KMS-11 (cell line): ENCODE measurements at regions not wholly inside any gene's neighbourhood (a gene's known extent, or its start where the extent isn't known, plus 50 kb on each side); places are given as distances from the start of the nearest gene placed in this dataset.
"Not testable (repeated sequence)": the region's sequence is repeated elsewhere in the genome, so short reads cannot be mapped to it uniquely, and the experiment has no call there.

ENCODE experiments used
- H2AFZ ChIP-seq: fragments of 200-600 bp; sonication (generic); 2 replicates; pipeline ENCODE4 v1.6.1; 2016; ENCODE audit warnings: antibody characterized with exemption, mixed run types, low read depth
- H3K27ac ChIP-seq: fragments of 200-600 bp; sonication (generic); 2 replicates; pipeline ENCODE4 v1.6.1; 2016; ENCODE audit warnings: mild to moderate bottlenecking, mixed run types
- H3K27me3 ChIP-seq: fragments of 200-600 bp; sonication (generic); 2 replicates; pipeline ENCODE4 v1.6.1; 2017; ENCODE audit warnings: mild to moderate bottlenecking, low read depth, mixed run types, moderate library complexity; ENCODE audit not compliant: insufficient read depth
- H3K36me3 ChIP-seq: fragments of 200-600 bp; sonication (generic); 2 replicates; pipeline ENCODE4 v1.6.1; 2017; ENCODE audit warnings: mild to moderate bottlenecking, mixed run types; ENCODE audit not compliant: insufficient read depth
- H3K4me1 ChIP-seq: fragments of 200-600 bp; sonication (generic); 2 replicates; pipeline ENCODE4 v1.6.1; 2016; ENCODE audit warnings: mild to moderate bottlenecking, low read depth, mixed run types; ENCODE audit not compliant: poor library complexity, severe bottlenecking
- H3K4me2 ChIP-seq: fragments of 200-600 bp; sonication (generic); 2 replicates; pipeline ENCODE4 v1.7.0; 2016; ENCODE audit warnings: mild to moderate bottlenecking, mixed run types
- H3K4me3 ChIP-seq: fragments of 200-600 bp; sonication (generic); IDR thresholded peaks from 2 replicates; pipeline ENCODE4 v1.6.1; 2017; ENCODE audit warnings: low read depth, low read length, mixed read lengths; ENCODE audit not compliant: insufficient read depth
- H3K79me2 ChIP-seq: fragments of 200-600 bp; sonication (generic); 2 replicates; pipeline ENCODE4 v1.6.1; 2016; ENCODE audit warnings: low read depth, mixed run types; ENCODE audit not compliant: insufficient read depth
- H3K9ac ChIP-seq: fragments of 200-600 bp; sonication (generic); 2 replicates; pipeline ENCODE4 v1.6.1; 2016; ENCODE audit warnings: mild to moderate bottlenecking, mixed run types
- H4K20me1 ChIP-seq: fragments of 200-600 bp; sonication (generic); 2 replicates; pipeline ENCODE4 v1.6.1; 2016; ENCODE audit warnings: mild to moderate bottlenecking, mixed run types; ENCODE audit not compliant: insufficient read depth
- TF ChIP-seq, protein P1 (sequence below): fragments of 200-600 bp; sonication (generic); conservative IDR thresholded peaks from 2 replicates; pipeline ENCODE4 v1.6.1; 2017; ENCODE audit warnings: low read depth, mild to moderate bottlenecking, antibody characterized with exemption, low read length, moderate library complexity, mixed read lengths

DNA sequence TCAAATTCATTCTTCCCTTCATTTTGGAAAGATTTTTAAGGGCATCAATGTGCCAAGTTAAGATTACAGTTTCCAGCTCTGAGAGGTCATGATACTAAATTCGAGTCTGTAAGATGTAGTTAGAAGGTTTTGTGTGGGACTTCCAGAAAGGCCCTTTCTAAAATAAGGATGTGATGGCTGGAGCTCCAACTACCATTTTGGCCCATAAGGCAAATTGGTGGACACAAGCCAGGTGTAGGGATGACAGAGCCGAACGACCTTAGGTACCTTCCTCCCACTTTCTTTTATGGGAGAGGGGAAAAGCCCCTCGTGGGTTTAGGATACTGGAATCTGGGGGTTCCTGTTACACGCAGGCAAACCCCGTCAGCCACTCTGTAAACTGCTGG is 54.3 kb upstream of the PTPDC1 start:
- Histone ChIP-seq H4K20me1 (no peaks in the 10 kb centered on the region), H3K4me2 (peak overlapping the region; percentile 91), H3K9ac (peak overlapping the region; percentile 92), H3K79me2 (no peaks in the 10 kb centered on the region), H2AFZ (peak overlapping the region; percentile 97), H3K27me3 (no peaks in the 10 kb centered on the region), H3K27ac (peak overlapping the region; percentile 64), H3K4me3 (peak overlapping the region; percentile 59), H3K36me3 (no peaks in the 10 kb centered on the region), H3K4me1 (peaks cover 3% of the 10 kb centered on the region)
- TF ChIP-seq, protein P1, sequence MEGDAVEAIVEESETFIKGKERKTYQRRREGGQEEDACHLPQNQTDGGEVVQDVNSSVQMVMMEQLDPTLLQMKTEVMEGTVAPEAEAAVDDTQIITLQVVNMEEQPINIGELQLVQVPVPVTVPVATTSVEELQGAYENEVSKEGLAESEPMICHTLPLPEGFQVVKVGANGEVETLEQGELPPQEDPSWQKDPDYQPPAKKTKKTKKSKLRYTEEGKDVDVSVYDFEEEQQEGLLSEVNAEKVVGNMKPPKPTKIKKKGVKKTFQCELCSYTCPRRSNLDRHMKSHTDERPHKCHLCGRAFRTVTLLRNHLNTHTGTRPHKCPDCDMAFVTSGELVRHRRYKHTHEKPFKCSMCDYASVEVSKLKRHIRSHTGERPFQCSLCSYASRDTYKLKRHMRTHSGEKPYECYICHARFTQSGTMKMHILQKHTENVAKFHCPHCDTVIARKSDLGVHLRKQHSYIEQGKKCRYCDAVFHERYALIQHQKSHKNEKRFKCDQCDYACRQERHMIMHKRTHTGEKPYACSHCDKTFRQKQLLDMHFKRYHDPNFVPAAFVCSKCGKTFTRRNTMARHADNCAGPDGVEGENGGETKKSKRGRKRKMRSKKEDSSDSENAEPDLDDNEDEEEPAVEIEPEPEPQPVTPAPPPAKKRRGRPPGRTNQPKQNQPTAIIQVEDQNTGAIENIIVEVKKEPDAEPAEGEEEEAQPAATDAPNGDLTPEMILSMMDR = no peak

DNA sequence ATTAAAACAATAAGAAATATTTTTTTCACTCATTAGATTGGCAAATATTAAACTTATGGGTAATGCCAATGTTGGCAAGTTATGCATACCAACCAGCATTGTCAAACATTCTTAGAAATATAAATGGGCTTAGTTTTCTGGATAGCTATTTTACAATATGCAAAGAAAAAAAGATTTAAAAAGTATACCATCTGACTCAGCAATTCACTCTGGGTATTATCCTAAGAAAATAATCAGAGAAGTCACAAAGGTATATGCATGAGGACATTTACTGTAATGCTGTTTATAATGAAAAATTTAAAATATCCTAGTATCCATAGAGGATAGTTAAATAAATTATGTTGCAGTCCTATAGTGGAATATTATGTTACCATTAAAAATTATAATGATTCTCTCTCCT is 57.4 kb upstream of the PTPDC1 start:
- H3K4me1 ChIP-seq = peaks cover 3% of the 10 kb centered on the region
- H3K4me2 ChIP-seq = no peak overlapping the region
- H3K27me3 ChIP-seq = no peaks in the 10 kb centered on the region
- H4K20me1 ChIP-seq = no peaks in the 10 kb centered on the region
- no peak overlapping the region for H3K27ac ChIP-seq
- TF ChIP-seq, protein P1 = no peak
- no peaks in the 10 kb centered on the region for H3K36me3 ChIP-seq
- no peaks in the 10 kb centered on the region for H3K79me2 ChIP-seq
- H3K4me3 ChIP-seq = no peak overlapping the region
- no peak overlapping the region for H2AFZ ChIP-seq
- H3K9ac ChIP-seq = no peak overlapping the region

DNA sequence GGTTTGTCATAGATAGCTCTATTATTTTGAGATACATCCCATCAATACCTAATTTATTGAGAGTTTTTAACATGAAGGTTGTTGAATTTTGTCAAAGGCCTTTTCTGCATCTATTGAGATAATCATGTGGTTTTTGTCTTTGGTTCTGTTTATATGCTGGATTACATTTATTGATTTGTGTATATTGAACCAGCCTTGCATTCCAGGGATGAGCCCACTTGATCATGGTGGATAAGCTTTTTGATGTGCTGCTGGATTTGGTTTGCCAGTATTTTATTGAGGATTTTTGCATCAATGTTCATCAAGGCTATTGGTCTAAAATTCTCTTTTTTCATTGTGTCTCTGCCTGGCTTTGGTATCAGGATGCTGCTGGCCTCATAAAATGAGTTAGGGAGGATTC is 61.8 kb upstream of the PTPDC1 start:
- H2AFZ ChIP-seq, H3K4me2 ChIP-seq, H3K27ac ChIP-seq, H3K36me3 ChIP-seq, H3K4me3 ChIP-seq, H4K20me1 ChIP-seq, H3K27me3 ChIP-seq, H3K79me2 ChIP-seq, H3K9ac ChIP-seq: not testable (repeated sequence)
- H3K4me1 ChIP-seq = peaks cover 27% of the 10 kb centered on the region

DNA sequence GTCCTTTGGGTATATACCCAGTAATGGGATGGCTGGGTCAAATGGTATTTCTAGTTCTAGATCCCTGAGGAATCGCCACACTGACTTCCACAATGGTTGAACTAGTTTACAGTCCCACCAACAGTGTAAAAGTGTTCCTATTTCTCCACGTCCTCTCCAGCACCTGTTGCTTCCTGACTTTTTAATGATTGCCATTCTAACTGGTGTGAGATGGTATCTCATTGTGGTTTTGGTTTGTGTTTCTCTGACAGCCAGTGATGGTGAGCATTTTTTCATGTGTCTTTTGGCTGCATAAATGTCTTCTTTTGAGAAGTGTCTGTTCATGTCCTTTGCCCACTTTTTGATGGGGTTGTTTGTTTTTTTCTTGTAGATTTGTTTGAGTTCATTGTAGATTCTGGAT is 63.4 kb upstream of the PTPDC1 start:
- H3K4me3 ChIP-seq, H2AFZ ChIP-seq, H3K79me2 ChIP-seq, H3K27me3 ChIP-seq, H4K20me1 ChIP-seq, H3K27ac ChIP-seq, H3K9ac ChIP-seq, H3K36me3 ChIP-seq, H3K4me2 ChIP-seq: not testable (repeated sequence)
- peaks cover 29% of the 10 kb centered on the region for H3K4me1 ChIP-seq

DNA sequence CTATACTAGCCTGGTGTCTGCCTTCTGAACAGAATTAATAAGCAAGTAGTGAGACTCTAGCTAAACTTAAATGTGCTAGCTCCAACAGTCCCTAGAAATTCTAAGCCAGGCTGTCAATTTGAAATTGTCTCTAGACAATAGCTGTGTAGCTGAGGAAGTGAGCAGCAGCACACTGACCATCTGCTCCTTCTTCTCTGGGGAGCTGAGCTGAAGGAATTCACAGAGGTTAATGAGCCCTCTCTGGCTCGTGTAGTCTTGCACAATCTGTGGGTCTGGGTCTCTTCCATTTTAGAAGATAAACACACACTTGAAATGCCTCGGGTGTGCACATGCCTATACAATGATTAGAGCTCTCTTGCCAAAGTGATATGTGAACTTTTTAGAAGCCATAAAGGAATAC is 63.5 kb upstream of the BARX1 start:
- H3K27me3 ChIP-seq = no peaks in the 10 kb centered on the region
- no peaks in the 10 kb centered on the region for H4K20me1 ChIP-seq
- peak overlapping the region; percentile 59 for H2AFZ ChIP-seq
- H3K36me3 ChIP-seq = no peaks in the 10 kb centered on the region
- H3K4me2 ChIP-seq = peak overlapping the region; percentile 43
- peak overlapping the region; percentile 30; the same call in 1 of the 2 replicates for H3K9ac ChIP-seq
- TF ChIP-seq, protein P1 = no peak
- H3K79me2 ChIP-seq = no peaks in the 10 kb centered on the region
- H3K4me3 ChIP-seq = no peak overlapping the region
- peaks cover 29% of the 10 kb centered on the region for H3K4me1 ChIP-seq
- peak overlapping the region; percentile 67 for H3K27ac ChIP-seq
